C4-2B (cell line): ENCODE measurements at regions not wholly inside any gene's neighbourhood (a gene's known extent, or its start where the extent isn't known, plus 50 kb on each side); places are given as distances from the start of the nearest gene placed in this dataset.

Experiments
- ZFX ChIP-seq: fragments of 450-650 bp; IDR thresholded peaks from 2 replicates; pipeline ENCODE4 v1.6.1; 2017
- TF ChIP-seq, protein P1 (sequence below): fragments of 450-650 bp; conservative IDR thresholded peaks from 2 replicates; pipeline ENCODE4 v1.5.1; 2017; ENCODE audit warnings: mild to moderate bottlenecking

DNA sequence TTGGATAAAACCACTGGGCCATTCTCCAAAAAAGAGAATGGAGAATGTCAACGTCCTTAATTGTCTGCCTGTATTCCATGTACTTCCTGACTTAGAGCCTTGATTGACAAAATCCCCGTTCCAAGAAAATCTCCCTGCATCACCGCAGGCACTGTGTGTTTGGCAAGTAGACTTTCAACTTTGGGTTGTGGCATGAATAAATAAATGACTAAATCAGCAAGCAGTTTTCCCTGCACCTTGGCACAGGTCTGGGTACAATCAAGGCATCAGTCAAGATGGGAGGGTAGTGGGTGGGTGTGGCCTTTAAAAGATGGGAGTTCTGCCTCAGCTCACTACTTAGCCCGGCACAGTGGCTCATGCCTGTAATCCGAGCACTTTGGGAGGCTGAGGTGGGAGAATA, 248.5 kb upstream of the RPL38 start:
- TF ChIP-seq, protein P1, sequence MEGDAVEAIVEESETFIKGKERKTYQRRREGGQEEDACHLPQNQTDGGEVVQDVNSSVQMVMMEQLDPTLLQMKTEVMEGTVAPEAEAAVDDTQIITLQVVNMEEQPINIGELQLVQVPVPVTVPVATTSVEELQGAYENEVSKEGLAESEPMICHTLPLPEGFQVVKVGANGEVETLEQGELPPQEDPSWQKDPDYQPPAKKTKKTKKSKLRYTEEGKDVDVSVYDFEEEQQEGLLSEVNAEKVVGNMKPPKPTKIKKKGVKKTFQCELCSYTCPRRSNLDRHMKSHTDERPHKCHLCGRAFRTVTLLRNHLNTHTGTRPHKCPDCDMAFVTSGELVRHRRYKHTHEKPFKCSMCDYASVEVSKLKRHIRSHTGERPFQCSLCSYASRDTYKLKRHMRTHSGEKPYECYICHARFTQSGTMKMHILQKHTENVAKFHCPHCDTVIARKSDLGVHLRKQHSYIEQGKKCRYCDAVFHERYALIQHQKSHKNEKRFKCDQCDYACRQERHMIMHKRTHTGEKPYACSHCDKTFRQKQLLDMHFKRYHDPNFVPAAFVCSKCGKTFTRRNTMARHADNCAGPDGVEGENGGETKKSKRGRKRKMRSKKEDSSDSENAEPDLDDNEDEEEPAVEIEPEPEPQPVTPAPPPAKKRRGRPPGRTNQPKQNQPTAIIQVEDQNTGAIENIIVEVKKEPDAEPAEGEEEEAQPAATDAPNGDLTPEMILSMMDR = no peak
- TF ChIP-seq ZFX = no peak
